ENCODE measurements at regions not wholly inside any gene's neighbourhood (a gene's known extent, or its start where the extent isn't known, plus 50 kb on each side); places are given as distances from the start of the nearest gene placed in this dataset.
"Not testable (repeated sequence)": the region's sequence is repeated elsewhere in the genome, so short reads cannot be mapped to it uniquely, and the experiment has no call there.

GRCh38 chr4:20196476-20196875 is 55.2 kb upstream of the SLIT2 start:
- DNase-seq, result no peak

GRCh38 chr4:20195071-20195885 is 56.4 kb upstream of the SLIT2 start:
- no peak for DNase-seq

GRCh38 chr4:20194123-20195013 is 57.3 kb upstream of the SLIT2 start:
- DNase-seq, result no peak

DNA sequence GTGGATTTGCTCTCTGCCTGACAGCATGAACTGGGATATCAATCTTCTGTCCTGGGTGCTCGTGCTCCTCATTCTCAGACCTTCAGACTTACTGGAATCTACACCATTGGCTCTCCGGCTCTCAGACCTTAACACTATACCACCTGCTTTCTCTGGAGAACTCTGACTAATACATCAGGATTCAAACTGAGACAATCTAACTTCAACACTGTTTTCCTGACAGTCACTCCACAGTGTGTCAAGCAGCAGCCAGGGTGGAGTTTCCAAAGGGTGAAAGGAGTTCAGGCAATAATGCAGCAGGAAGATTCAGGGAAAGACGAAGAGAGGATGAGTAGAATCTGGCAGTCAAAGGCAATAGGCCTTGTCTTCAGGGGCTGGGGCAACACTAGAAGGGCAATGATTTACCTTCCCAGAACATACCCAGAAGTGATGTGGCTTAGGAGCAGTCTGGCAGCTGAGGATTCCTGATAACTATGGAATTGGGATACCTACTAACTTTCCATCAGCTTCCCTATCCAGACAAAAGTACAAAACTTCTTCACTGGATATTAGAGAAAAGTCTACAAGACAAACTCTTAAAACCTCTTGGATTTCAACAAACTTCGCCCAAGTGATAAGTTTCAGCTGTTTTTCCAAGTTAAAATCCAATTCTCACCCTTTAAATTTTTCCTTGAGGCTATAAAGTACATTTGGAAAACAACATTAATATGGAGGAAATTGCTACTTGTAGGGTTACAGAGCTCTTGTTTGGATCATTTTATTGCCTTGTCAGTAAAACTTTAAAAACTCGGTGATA is 58.4 kb upstream of the SLIT2 start:
- no peak for DNase-seq

DNA sequence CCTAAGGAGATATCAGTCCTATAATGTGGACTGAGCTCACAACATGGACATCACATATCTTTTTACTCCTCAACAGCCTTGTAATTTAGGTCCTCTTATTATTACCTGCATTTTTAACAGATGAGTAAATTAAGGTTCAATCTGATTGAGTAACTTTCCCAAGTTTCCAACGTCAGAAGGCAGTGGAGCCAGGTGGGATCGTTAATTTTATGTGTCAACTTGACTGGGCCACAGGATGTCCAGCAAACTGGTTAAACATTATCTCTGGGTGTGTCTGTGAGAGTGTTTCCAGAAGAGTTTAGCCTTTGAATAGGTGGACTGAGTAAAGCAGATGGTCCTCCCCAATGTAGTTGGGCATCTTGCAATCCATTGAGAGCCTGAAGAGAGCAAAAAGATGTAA is 59.0 kb upstream of the SLIT2 start:
- DNase-seq, result no peak

DNA sequence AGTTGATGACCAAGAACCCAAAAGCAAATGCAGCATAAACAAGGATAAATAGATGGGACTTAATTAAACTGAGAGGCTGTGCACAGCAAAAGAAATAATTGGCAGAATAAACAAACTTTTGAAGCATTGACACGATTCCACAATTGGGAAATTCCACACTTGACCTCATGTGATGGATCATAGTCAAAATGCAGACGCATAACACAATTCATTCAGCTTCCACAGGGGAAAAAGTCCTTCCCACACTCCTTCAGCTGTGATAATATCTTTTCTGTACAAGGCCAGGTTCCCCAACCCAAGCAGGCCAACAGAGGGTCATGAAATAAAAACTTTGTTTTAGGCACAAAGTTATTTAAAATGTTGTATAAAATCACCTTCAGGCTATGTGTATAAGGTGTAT is 66.6 kb upstream of the SLIT2 start:
- DNase-seq, result no peak

GRCh38 chr4:20183131-20183530 is 68.6 kb upstream of the SLIT2 start:
- DNase-seq, result not testable (repeated sequence)

DNA sequence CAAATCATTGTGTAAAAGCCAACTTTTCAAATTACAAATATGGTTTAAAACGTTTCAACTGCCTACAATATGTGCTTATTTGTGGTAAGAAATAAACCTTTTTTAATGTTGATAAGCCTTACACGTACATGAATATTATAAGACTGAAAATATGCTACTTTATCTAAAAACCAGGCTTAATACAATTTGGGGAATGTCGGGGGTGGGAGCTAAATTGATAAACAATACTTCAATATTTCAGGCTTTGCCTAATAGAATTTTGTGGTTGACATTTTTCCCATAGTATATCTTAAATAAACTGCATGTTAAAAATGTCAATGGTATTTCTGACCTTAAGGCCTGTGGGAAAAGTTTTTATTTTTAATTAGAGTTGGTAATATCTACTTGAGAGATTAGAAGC is 69.8 kb upstream of the SLIT2 start:
- no peak for DNase-seq

- DNase-seq, result no peak
Observed at GRCh38 chr4:20180509-20180908, 71.2 kb upstream of the SLIT2 start.

DNA sequence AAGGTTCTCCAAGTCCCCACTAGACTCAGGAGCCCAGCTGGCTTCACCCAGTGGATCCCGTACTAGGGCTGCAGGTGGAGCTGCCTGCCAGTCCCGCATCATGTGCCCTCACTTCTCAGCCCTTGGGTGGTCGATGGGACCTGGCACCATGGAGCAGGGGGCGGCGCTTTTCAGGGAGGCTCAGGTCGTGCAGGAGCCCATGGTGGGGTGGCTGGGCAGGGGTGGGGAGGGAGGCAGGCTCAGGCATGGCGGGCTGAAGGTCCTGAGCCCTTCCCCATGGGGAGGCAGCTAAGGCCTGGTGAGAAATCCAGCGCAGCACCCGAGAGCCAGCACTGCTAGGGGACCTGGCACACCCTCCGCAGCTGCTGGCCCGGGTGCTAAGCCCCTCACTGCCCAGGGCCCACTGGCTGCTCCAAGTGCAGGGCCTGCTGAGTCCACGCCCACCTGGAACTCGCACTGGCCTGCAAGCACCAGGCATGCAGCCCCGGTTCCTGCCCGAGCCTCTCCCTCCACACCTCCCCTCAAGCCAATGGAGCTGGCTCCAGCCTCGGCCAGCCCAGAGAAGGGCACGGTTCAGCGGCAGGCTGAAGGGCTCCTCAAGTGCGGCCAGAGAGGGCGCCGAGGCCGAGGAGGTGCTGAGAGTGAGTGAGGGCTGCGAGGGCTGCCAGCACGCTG is 72.7 kb upstream of the SLIT2 start:
- DNase-seq, result no peak

- no peak for DNase-seq
Observed at GRCh38 chr4:20176881-20177280, 74.8 kb upstream of the SLIT2 start.

DNA sequence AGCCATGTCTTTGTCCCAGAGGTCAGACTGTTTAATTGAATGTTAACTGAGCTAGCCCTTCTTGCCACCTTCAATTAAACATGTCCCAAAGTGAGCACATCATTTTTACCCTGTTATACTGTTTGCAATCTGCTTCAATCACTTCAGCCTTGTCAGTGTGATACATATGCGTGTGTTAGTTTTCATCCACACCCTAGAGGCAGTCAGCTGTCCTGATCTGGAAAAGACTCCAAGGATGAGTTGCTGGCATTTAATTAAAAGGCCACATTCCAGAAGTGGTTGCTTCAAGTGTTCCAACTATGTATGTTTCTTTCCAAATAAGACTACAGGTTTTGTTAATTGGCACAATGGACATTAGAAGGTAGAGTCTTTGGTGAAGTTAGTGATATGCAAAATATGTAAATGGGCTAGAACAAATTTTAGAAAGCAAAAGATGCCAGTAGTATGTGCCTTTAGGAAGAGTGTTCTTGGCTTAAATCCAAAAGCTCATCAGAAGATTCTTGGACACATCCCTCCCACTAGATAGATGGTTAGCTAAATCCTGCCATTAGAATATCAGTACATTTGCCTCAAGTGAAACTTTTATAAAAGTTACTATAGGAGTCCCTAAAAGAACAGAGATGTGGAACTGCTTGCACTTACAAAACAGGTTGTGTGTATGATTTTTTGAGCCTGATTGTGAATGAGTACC is 79.5 kb upstream of the SLIT2 start:
- DNase-seq, result no peak

- no peak for DNase-seq
Observed at GRCh38 chr4:20166544-20166943, 85.2 kb upstream of the SLIT2 start.

- no peak for DNase-seq
Observed at GRCh38 chr4:20159516-20159915, 92.2 kb upstream of the SLIT2 start.

GRCh38 chr4:20158195-20158594 is 93.5 kb upstream of the SLIT2 start:
- no peak for DNase-seq

DNA sequence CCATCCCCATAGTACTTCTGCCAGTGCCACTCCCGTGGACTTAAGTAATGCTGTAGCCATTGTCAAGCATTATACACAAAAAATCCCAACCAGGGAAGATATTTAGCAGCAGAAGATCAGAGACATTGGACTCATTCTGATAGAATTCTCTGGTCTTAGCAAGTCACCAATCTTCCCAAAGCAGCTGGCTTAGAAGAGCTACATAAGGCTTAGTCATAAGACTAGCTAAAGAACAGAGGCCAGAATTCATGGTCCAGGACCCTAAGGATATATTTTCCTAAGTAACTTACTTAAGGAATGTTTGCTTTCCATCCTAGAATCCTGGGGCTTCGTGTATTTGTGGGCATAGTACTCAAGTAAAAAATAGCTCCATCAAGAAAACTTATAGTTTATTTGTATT is 100.3 kb upstream of the SLIT2 start:
- no peak for DNase-seq

GRCh38 chr4:20149143-20149542 is 102.6 kb upstream of the SLIT2 start:
- not testable (repeated sequence) for DNase-seq

GRCh38 chr4:20137176-20137575 is 114.5 kb upstream of the SLIT2 start:
- DNase-seq, result no peak

DNA sequence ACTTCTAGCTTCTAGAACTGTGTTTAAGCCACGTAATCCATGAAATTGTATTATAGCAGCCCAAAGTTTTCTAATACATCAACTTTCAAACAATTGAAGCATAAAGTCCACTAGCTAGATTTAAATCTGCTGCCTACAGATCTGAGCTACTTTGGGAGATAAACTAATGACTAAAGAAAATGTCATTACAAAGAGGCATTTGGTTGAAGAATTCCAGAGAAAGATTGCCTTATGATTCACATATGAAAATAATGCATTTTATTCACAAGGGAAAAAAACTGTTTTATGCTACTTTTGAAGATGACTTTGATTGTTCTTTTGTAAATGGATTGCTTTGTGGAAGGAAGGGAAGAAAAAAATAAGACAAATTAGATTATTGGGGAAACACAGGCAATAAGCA is 124.1 kb upstream of the SLIT2 start:
- no peak for DNase-seq

GRCh38 chr4:20126906-20127305 is 124.8 kb upstream of the SLIT2 start:
- DNase-seq, result no peak

GRCh38 chr4:20124317-20125026 is 127.2 kb upstream of the SLIT2 start:
- no peak for DNase-seq

All from stimulated activated CD4-positive, alpha-beta T cell treated with anti-CD3 and anti-CD28 coated beads, Interleukin-4, amount 100 ng/mL, for 4 hours (primary cell).